ENCODE measurements at regions not wholly inside any gene's neighbourhood (a gene's known extent, or its start where the extent isn't known, plus 50 kb on each side); places are given as distances from the start of the nearest gene placed in this dataset.

DNA sequence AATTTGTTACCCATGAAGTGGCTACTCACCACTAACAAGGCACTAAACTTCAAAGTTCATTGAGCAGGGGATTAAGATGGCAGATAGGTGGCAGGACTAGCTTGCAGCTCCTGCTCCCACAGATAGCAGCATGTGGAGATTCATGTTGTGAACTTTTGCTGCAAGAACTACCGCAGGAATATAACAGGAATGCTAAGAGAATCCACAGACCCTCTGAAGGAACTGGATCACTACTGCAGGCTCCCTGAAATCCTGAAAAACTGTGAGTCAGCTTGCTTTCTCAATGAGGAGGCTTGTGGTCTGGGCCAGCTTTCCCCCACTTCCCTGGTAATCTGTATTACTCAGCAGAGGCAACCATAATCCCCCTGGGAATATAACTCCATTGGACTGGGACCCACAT is 118.5 kb upstream of the VCX2 start:
- Histone ChIP-seq H3K9ac (ENCODE audit: low read length) (no peak overlapping the region), H4K91ac (ENCODE audit: low read length) (no peak overlapping the region), H3K9me3 (ENCODE audit: control insufficient read depth, low read length) (peaks cover 4% of the 10 kb centered on the region), H3K4me1 (ENCODE audit: control insufficient read depth, insufficient read depth, low read depth, low read length) (no peaks in the 10 kb centered on the region), H2BK15ac (ENCODE audit: low read depth, poor library complexity, severe bottlenecking) (no peak overlapping the region), H3K4ac (ENCODE audit: low read depth in 1 of 2, low read length in 2 of 2) (no peak overlapping the region), H2BK5ac (ENCODE audit: low read depth, low read length, poor library complexity, severe bottlenecking) (no peak overlapping the region), H3K27ac (ENCODE audit: low read length, poor library complexity, severe bottlenecking) (no peak overlapping the region), H2AFZ (ENCODE audit: low read depth, low read length) (no peak overlapping the region), H4K8ac (ENCODE audit: low read length) (no peak overlapping the region), H2BK12ac (ENCODE audit: low read length in 2 of 2) (no peak overlapping the region), H3K23ac (ENCODE audit: low read length in 2 of 2) (no peak overlapping the region), H3K27me3 (ENCODE audit: control insufficient read depth in 1 of 2, insufficient read depth in 1 of 2, low read length in 2 of 2) (no peaks in the 10 kb centered on the region), H3K18ac (ENCODE audit: low read depth in 1 of 2, low read length in 2 of 2) (no peak overlapping the region), H3K14ac (ENCODE audit: low read length in 2 of 2) (no peak overlapping the region), H2BK120ac (ENCODE audit: low read depth, low read length) (no peak overlapping the region), H3K79me1 (replicated peaks; ENCODE audit: low read length, poor library complexity, severe bottlenecking) (no peaks in the 10 kb centered on the region), H3K4me2 (ENCODE audit: low read length, poor library complexity, severe bottlenecking) (no peak overlapping the region), H3K36me3 (ENCODE audit: control insufficient read depth in 1 of 2, insufficient read depth in 2 of 2, low read depth in 1 of 2, low read length in 2 of 2) (no peaks in the 10 kb centered on the region), H2AK5ac (ENCODE audit: low read length, severe bottlenecking) (no peak overlapping the region), H3K4me3 (ENCODE audit: insufficient read depth in 1 of 2, low read depth in 1 of 2, low read length in 2 of 2) (no peak overlapping the region)
- 100% methylated on average over 1 of the region's 1 CpG for WGBS
- no peak for DNase-seq

DNA sequence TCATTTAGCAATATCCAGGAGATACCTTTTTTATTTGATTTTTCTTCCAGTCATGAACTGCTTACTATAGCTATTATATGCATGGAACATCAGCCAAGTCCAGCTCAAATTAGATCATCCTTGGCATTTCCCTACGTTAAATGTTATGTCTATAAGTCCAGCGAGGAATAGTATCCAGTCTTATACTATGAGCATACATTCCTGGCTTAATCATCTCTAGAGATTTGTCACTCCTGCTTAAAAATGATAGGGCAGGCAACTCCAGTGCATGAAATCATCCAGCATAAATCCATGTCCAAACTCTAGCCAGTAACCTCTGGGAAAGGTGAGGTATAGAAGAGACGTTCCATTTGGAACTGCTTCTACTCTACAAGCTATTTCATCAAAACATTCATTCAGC is 126.7 kb upstream of the VCX2 start:
- Histone ChIP-seq H3K79me1 (replicated peaks; ENCODE audit: low read length, poor library complexity, severe bottlenecking) (no peaks in the 10 kb centered on the region), H3K27me3 (ENCODE audit: control insufficient read depth in 1 of 2, insufficient read depth in 1 of 2, low read length in 2 of 2) (no peaks in the 10 kb centered on the region), H2AK5ac (ENCODE audit: low read length, severe bottlenecking) (no peak overlapping the region), H4K8ac (ENCODE audit: low read length) (no peak overlapping the region), H3K23ac (ENCODE audit: low read length in 2 of 2) (no peak overlapping the region), H3K18ac (ENCODE audit: low read depth in 1 of 2, low read length in 2 of 2) (no peak overlapping the region), H2BK15ac (ENCODE audit: low read depth, poor library complexity, severe bottlenecking) (no peak overlapping the region), H3K4me1 (ENCODE audit: control insufficient read depth, insufficient read depth, low read depth, low read length) (no peaks in the 10 kb centered on the region), H2BK12ac (ENCODE audit: low read length in 2 of 2) (no peak overlapping the region), H3K9ac (ENCODE audit: low read length) (no peak overlapping the region), H4K91ac (ENCODE audit: low read length) (no peak overlapping the region), H3K4me2 (ENCODE audit: low read length, poor library complexity, severe bottlenecking) (no peak overlapping the region), H3K36me3 (ENCODE audit: control insufficient read depth in 1 of 2, insufficient read depth in 2 of 2, low read depth in 1 of 2, low read length in 2 of 2) (no peaks in the 10 kb centered on the region), H2BK120ac (ENCODE audit: low read depth, low read length) (no peak overlapping the region), H3K9me3 (ENCODE audit: control insufficient read depth, low read length) (peaks cover 4% of the 10 kb centered on the region), H2AFZ (ENCODE audit: low read depth, low read length) (no peak overlapping the region), H3K27ac (ENCODE audit: low read length, poor library complexity, severe bottlenecking) (no peak overlapping the region), H3K14ac (ENCODE audit: low read length in 2 of 2) (no peak overlapping the region), H2BK5ac (ENCODE audit: low read depth, low read length, poor library complexity, severe bottlenecking) (no peak overlapping the region), H3K4me3 (ENCODE audit: insufficient read depth in 1 of 2, low read depth in 1 of 2, low read length in 2 of 2) (no peak overlapping the region), H3K4ac (ENCODE audit: low read depth in 1 of 2, low read length in 2 of 2) (no peak overlapping the region)
- DNase-seq, result no peak
- WGBS, result 83% methylated on average over 1 of the region's 3 CpGs

DNA sequence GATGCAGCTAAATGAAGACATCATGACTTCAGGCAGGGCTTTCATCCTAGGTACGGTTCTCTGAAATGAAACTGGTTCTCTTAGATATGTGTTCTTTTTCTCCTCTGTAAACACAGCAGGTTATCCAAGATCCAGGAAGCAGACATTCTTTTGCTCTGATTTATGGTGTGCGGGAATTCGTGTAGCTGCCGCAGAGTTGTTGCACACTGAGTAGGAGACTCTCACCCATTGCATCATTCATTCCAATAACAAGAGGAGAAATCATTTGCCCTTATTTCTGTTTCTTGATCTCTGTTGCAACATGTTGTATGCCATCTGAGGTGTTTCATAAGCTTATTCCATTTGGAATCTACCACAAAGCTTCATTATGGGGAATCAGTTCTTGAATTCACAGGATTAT is 133.6 kb upstream of the VCX2 start:
- Histone ChIP-seq H3K27ac (ENCODE audit: low read length, poor library complexity, severe bottlenecking) (no peak overlapping the region), H4K8ac (ENCODE audit: low read length) (no peak overlapping the region), H3K79me1 (replicated peaks; ENCODE audit: low read length, poor library complexity, severe bottlenecking) (no peaks in the 10 kb centered on the region), H3K27me3 (ENCODE audit: control insufficient read depth in 1 of 2, insufficient read depth in 1 of 2, low read length in 2 of 2) (no peaks in the 10 kb centered on the region), H3K18ac (ENCODE audit: low read depth in 1 of 2, low read length in 2 of 2) (no peak overlapping the region), H2AK5ac (ENCODE audit: low read length, severe bottlenecking) (no peak overlapping the region), H3K23ac (ENCODE audit: low read length in 2 of 2) (no peak overlapping the region), H2BK120ac (ENCODE audit: low read depth, low read length) (no peak overlapping the region), H3K14ac (ENCODE audit: low read length in 2 of 2) (no peak overlapping the region), H3K4me3 (ENCODE audit: insufficient read depth in 1 of 2, low read depth in 1 of 2, low read length in 2 of 2) (no peak overlapping the region), H2BK15ac (ENCODE audit: low read depth, poor library complexity, severe bottlenecking) (no peak overlapping the region), H3K9ac (ENCODE audit: low read length) (no peak overlapping the region), H3K4me2 (ENCODE audit: low read length, poor library complexity, severe bottlenecking) (no peak overlapping the region), H3K4ac (ENCODE audit: low read depth in 1 of 2, low read length in 2 of 2) (no peak overlapping the region), H4K91ac (ENCODE audit: low read length) (no peak overlapping the region), H2AFZ (ENCODE audit: low read depth, low read length) (no peak overlapping the region), H3K36me3 (ENCODE audit: control insufficient read depth in 1 of 2, insufficient read depth in 2 of 2, low read depth in 1 of 2, low read length in 2 of 2) (no peaks in the 10 kb centered on the region), H2BK5ac (ENCODE audit: low read depth, low read length, poor library complexity, severe bottlenecking) (no peak overlapping the region), H2BK12ac (ENCODE audit: low read length in 2 of 2) (no peak overlapping the region), H3K4me1 (ENCODE audit: control insufficient read depth, insufficient read depth, low read depth, low read length) (no peaks in the 10 kb centered on the region), H3K9me3 (ENCODE audit: control insufficient read depth, low read length) (peaks cover 3% of the 10 kb centered on the region)
- no peak for DNase-seq
- no CpG with 5 or more reads among the region's 4 CpGs for WGBS

DNA sequence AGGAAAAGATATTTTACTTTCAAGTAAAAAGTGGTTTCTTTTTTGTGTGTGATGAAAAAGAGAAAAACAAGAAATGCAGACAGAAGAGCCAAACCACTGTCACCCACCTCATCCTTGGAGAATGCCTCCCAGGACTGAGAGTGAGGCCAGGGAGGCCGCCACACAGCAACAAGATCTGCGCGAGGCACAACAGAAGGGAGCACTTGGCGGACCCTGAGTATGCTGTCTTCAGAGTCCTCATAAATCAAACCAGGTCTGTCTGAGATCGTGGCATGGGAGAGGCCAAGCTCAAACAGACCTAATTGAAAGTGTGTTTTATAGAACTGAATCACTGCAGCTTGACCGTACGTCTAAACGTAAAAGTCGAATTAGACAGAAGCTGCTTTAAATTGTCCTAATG is 134.3 kb upstream of the VCX2 start:
- Histone ChIP-seq H3K9me3 (ENCODE audit: control insufficient read depth, low read length) (peaks cover 3% of the 10 kb centered on the region), H3K9ac (ENCODE audit: low read length) (no peak overlapping the region), H2BK120ac (ENCODE audit: low read depth, low read length) (no peak overlapping the region), H2BK5ac (ENCODE audit: low read depth, low read length, poor library complexity, severe bottlenecking) (no peak overlapping the region), H3K4me2 (ENCODE audit: low read length, poor library complexity, severe bottlenecking) (no peak overlapping the region), H4K8ac (ENCODE audit: low read length) (no peak overlapping the region), H3K23ac (ENCODE audit: low read length in 2 of 2) (no peak overlapping the region), H3K36me3 (ENCODE audit: control insufficient read depth in 1 of 2, insufficient read depth in 2 of 2, low read depth in 1 of 2, low read length in 2 of 2) (no peaks in the 10 kb centered on the region), H3K4me3 (ENCODE audit: insufficient read depth in 1 of 2, low read depth in 1 of 2, low read length in 2 of 2) (no peak overlapping the region), H4K91ac (ENCODE audit: low read length) (no peak overlapping the region), H2BK12ac (ENCODE audit: low read length in 2 of 2) (no peak overlapping the region), H3K14ac (ENCODE audit: low read length in 2 of 2) (no peak overlapping the region), H2AK5ac (ENCODE audit: low read length, severe bottlenecking) (no peak overlapping the region), H3K18ac (ENCODE audit: low read depth in 1 of 2, low read length in 2 of 2) (no peak overlapping the region), H3K4ac (ENCODE audit: low read depth in 1 of 2, low read length in 2 of 2) (no peak overlapping the region), H3K27me3 (ENCODE audit: control insufficient read depth in 1 of 2, insufficient read depth in 1 of 2, low read length in 2 of 2) (no peaks in the 10 kb centered on the region), H3K4me1 (ENCODE audit: control insufficient read depth, insufficient read depth, low read depth, low read length) (no peaks in the 10 kb centered on the region), H2BK15ac (ENCODE audit: low read depth, poor library complexity, severe bottlenecking) (no peak overlapping the region), H3K27ac (ENCODE audit: low read length, poor library complexity, severe bottlenecking) (no peak overlapping the region), H2AFZ (ENCODE audit: low read depth, low read length) (no peak overlapping the region), H3K79me1 (replicated peaks; ENCODE audit: low read length, poor library complexity, severe bottlenecking) (no peaks in the 10 kb centered on the region)
- DNase-seq, result no peak
- WGBS, result 54% methylated on average over 3 of the region's 9 CpGs

Data from mesenchymal stem cell (in vitro differentiated cells and primary cell).